HG02623 (cell line): ENCODE measurements at regions not wholly inside any gene's neighbourhood (a gene's known extent, or its start where the extent isn't known, plus 50 kb on each side); places are given as distances from the start of the nearest gene placed in this dataset.
A peak's percentile ranks its signal among the peaks of the same experiment; 100 is the strongest.

Experiments
- ATAC-seq: cut with Tn5 transposase; IDR thresholded peaks from one replicate; pipeline ENCODE4 v1.9.1; 2021; ENCODE audit warnings: moderate library complexity; ENCODE audit not compliant: unreplicated experiment

GRCh38 chr3:189500299-189500698 lies 130.9 kb upstream of the TP63 start:
- no peak for ATAC-seq

GRCh38 chr3:189500798-189501495 lies 130.2 kb upstream of the TP63 start:
- no peak for ATAC-seq

- no peak for ATAC-seq
Measured at GRCh38 chr3:189502256-189502655, 128.9 kb upstream of the TP63 start.

- no peak for ATAC-seq
Measured at GRCh38 chr3:189502676-189503257, 128.4 kb upstream of the TP63 start.

- ATAC-seq, result peak; percentile 60
Measured at GRCh38 chr3:189507856-189508255, 123.3 kb upstream of the TP63 start.

- no peak for ATAC-seq
Measured at GRCh38 chr3:189508784-189509501, 122.2 kb upstream of the TP63 start.

- ATAC-seq, result peak; percentile 68
Measured at GRCh38 chr3:189512039-189512438, 119.2 kb upstream of the TP63 start.

- ATAC-seq, result no peak
Measured at GRCh38 chr3:189512821-189513220, 118.4 kb upstream of the TP63 start.

DNA sequence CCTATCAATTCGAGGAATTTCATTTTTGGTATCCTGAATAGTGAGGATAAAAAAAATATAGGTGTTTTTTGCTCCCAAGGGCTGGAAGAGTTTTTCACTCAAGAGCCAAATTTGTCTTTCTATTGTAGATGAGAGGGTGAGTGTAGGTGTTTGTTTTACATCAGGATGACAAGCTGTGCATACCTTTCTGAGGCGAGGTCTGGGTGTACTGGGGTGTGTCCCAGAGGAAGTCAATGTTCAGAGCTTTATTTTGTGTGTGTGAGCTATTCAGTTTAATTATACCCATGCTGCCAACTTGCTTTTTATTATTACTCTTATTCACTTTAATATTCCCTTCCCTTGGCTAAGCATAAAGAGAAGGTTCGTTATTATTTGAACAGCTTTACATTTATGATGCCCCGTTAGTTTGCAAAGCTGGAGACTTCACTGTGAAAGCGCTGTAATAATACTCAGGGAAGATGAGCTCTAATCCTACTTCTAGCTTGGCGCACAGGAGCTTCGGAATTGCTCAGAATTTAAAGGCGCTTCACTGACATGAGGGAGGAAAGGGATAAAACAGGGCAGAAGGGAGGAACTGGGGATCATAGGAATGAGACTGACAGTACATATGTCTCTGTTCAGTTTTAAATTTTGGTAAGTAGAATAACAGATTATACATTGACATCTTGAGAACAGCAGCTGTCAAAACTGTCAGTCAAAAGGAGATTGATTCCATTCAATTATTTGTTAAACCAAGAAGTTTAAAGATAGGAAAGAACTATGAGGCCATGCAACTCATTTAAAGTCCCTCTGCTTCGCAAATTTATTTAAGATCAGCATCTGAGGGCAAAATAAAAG lies 117.7 kb upstream of the TP63 start:
- no peak for ATAC-seq

GRCh38 chr3:189516039-189516438 lies 115.2 kb upstream of the TP63 start:
- no peak for ATAC-seq

GRCh38 chr3:189517981-189518380 lies 113.2 kb upstream of the TP63 start:
- ATAC-seq, result no peak

- ATAC-seq, result no peak
Measured at GRCh38 chr3:189519458-189519857, 111.7 kb upstream of the TP63 start.

DNA sequence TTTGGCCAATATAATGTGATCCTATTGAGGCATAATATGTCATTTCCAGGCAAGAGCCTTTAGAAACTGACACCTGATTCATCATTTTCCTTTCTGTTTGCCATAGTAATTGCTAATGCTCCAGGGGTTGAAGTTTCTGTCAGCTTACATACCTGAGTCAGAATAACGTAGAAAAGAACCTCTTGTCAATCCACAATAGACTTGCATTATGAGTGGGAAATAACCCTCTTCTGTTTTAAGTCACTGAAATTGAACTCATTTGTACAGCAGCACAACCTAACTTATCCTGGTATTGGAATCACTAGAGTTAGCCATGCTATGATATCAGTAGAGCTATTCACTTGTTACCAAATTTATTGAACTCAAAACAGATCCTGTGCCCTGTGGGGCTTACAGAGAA lies 101.7 kb upstream of the TP63 start:
- ATAC-seq, result peak; percentile 65

GRCh38 chr3:189529889-189530471 lies 101.2 kb upstream of the TP63 start:
- peak; percentile 28 for ATAC-seq

DNA sequence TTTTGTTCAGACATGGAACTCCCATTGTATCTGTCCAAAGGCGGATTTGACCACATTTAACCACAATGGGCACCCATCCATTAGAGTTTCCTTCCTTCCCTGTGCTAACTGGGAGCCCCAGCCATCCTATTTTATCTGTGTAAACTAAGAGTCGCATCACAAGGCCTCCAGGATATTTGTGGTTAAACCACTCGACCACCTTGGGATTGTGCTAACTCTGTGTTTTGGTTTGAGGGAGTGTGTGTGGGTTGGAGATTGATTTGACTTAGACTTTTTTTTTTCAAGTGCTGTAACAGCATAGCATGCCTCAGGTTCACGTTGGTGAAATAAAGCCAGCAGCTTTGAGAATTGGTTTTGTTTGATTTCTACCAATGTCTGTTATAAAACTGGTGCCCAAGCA lies 100.4 kb upstream of the TP63 start:
- ATAC-seq, result no peak

DNA sequence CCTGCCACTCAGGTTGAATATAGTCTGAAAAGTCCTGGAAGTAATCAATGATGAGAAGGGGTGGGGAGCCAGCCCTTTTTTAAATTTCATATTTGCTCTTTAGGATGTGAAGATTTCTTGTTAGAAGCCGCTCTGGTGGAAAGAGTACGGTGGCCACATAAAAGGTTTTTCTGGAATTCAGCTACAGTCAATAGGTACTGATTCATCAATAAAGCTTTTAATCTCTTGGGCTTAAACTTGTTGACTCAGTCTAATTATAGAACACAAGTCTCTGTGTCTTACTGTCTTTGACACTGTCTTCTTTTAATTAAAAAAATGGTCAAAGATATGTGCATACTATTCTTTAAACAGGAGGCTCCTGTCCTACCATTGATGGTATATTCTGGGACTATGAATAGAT lies 99.9 kb upstream of the TP63 start:
- no peak for ATAC-seq

DNA sequence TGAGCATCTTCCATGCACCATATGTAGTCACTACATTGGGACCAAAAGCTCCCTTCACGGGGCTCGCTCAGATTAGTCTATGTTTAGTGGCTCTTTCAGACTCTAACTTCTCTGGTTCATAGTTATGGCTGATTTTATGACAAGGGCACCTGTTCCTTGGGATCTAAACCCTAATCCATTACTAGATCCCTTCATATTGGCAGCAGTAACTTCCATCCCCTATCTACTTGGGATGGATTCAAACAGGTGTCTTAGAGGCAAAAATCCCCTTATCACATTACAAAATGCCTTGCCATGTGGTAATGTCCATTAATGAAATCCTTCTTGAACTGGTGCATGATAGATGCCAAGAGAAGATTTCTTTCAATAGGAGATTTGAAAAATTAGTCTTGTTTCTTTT lies 96.7 kb upstream of the TP63 start:
- no peak for ATAC-seq

DNA sequence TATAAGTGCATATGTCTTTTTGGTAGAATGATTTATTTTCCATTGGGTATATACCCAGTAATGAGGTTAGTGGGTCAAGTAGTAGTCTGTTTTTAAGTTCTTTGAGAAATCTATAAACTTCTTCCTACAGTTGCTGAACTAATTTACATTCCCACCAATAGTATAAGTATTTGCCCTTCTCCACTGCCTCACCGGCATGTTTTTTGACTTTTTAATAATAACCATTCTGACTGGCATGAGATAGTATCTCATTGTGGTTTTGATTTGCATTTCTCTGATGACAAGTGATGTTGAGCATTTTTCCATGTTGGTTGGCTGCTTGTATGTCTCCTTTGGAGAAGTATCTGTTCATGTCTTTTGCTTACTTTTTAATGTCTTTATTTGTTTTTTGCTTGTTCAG lies 94.1 kb upstream of the TP63 start:
- ATAC-seq, result no peak

DNA sequence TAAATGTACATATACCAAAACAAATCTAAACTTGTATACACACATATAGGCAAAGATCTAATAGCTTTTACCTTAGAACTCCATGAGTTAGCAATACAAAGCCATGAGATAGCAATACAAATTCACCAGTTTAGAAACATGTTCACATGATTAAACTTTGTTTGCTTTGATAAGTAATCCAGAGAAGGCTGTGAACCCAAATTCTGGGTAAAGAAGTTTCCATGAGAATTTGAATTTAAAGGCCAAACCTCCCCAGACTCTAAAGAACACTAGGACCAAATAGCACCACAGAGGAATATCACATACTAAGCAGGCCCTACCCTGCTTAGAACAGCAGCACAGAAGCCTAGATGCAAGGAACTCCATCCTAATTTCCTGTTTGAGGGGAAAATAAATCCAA lies 83.7 kb upstream of the TP63 start:
- no peak for ATAC-seq

DNA sequence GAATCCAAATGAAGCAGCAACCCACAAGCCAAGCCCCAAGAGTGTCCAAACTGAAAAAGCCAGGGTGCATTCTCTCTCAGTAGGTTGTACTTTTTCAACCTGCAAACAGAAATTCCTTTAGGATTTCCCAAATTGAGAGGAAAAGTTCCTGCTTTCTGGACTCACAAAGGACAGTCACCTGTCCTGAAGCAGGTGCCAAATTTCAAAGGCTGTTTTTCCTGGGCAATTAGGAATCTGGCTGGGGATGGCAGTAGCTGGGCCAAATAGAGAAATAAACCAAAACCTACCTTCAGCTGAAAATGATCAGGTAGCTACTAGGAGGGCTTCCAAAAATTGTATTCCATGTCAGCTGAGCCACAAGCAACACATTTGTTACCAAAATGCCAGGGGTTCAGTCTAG lies 83.1 kb upstream of the TP63 start:
- no peak for ATAC-seq

DNA sequence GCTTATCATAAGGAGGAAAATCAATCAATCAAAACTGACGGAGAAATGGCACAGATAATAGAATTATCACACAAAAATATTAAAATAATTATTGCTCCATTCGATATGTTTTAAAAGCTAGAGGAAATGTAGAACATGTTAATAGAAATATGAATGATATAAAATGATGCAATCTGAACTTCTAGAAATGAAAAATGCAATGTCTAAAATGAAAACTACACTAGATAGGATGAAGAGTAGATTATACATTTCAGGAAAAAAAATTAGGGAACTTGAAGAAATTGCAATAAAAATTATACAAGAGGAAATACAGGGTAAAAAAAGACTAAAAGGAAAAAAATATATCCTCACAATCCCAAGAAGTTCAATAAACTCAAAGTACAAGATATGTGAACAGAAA lies 80.2 kb upstream of the TP63 start:
- ATAC-seq, result no peak
